ENCODE measurements at regions not wholly inside any gene's neighbourhood (a gene's known extent, or its start where the extent isn't known, plus 50 kb on each side); places are given as distances from the start of the nearest gene placed in this dataset.

GRCh38 chr10:75342397-75342796 is 59.2 kb downstream of the ZNF503 start:
- WGBS (ENCODE audit: insufficient coverage, insufficient replicate concordance, low lambda C conversion rate, missing lambda C conversion rate), result 23% methylated on average over 5 of the region's 5 CpGs
- no peak overlapping the region for H2AFZ ChIP-seq (ENCODE audit: control insufficient read depth, low read depth, low read length)
- no peaks in the 10 kb centered on the region; a peak in 1 of 4 replicates for H3K27me3 ChIP-seq (replicated peaks in 1 of 2; ENCODE audit: control insufficient read depth in 2 of 2, insufficient read depth in 2 of 2, low read length in 1 of 2)
- FAIRE-seq (no peak), ATAC-seq (no peak), DNase-seq (ENCODE audit: low read depth, low spot score) (no peak)
- H4K20me1 ChIP-seq (ENCODE audit: control insufficient read depth, insufficient read depth), result no peaks in the 10 kb centered on the region
- H3K4me3 ChIP-seq, result no peak overlapping the region
- ChIA-PET RAD21 (ENCODE audit: unreplicated experiment) (no interaction called here), POLR2A (no interaction called here), CTCF (no interaction called here), SMC1A (ENCODE audit: uncharacterized antibody, unreplicated experiment) (no interaction called here)
- in situ Hi-C loops (cut with MboI) (no loop called here), intact Hi-C loops (cut with micrococcal nuclease; ENCODE audit: unreplicated experiment) (no loop called here)
- no peaks in the 10 kb centered on the region for H3K36me3 ChIP-seq (ENCODE audit: control insufficient read depth in 2 of 2, insufficient read depth in 2 of 2, low read length in 1 of 2)
- no peak overlapping the region for H3K27ac ChIP-seq (ENCODE audit: control insufficient read depth, insufficient read depth)
- TF ChIP-seq ZNF274 (IDR thresholded peaks at IDR 0.05; ENCODE audit: insufficient read depth, insufficient read length) (no peak), TAF1 (IDR thresholded peaks at IDR 0.05; ENCODE audit: borderline replicate concordance, low read depth, low read length) (no peak), STAT3 (IDR thresholded peaks at IDR 0.05; ENCODE audit: low read depth, low read length) (no peak), FOXK2 (IDR thresholded peaks at IDR 0.05) (no peak), CHD1 (IDR thresholded peaks at IDR 0.05; ENCODE audit: low read depth, low read length) (no peak), ESRRA (IDR thresholded peaks at IDR 0.05; ENCODE audit: low read length) (no peak), HDGF (IDR thresholded peaks at IDR 0.05) (no peak), MTA3 (IDR thresholded peaks at IDR 0.05; ENCODE audit: borderline replicate concordance, low read length) (no peak), SIN3A (IDR thresholded peaks at IDR 0.05; ENCODE audit: low read depth, low read length) (no peak), TCF3 (IDR thresholded peaks at IDR 0.05; ENCODE audit: borderline replicate concordance, insufficient read depth, low read depth, low read length) (no peak), BMI1 (IDR thresholded peaks at IDR 0.05; ENCODE audit: borderline replicate concordance) (no peak), ASH2L (IDR thresholded peaks at IDR 0.05; ENCODE audit: borderline replicate concordance, low read depth) (no peak), SMAD5 (IDR thresholded peaks at IDR 0.05; ENCODE audit: low read depth) (no peak), EP300 (IDR thresholded peaks at IDR 0.05; ENCODE audit: borderline replicate concordance in 1 of 2, control insufficient read depth in 1 of 2, low read depth in 2 of 2, low read length in 2 of 2) (no peak), ZBTB33 (IDR thresholded peaks at IDR 0.05) (no peak), ATF7 (IDR thresholded peaks at IDR 0.05; ENCODE audit: low read depth) (no peak), IRF4 (IDR thresholded peaks at IDR 0.05; ENCODE audit: low read depth, low read length) (no peak), TCF7 (IDR thresholded peaks at IDR 0.05; ENCODE audit: borderline replicate concordance) (no peak), GABPA (IDR thresholded peaks at IDR 0.05; ENCODE audit: low read depth) (no peak)
- TF ChIP-seq, protein P1, sequence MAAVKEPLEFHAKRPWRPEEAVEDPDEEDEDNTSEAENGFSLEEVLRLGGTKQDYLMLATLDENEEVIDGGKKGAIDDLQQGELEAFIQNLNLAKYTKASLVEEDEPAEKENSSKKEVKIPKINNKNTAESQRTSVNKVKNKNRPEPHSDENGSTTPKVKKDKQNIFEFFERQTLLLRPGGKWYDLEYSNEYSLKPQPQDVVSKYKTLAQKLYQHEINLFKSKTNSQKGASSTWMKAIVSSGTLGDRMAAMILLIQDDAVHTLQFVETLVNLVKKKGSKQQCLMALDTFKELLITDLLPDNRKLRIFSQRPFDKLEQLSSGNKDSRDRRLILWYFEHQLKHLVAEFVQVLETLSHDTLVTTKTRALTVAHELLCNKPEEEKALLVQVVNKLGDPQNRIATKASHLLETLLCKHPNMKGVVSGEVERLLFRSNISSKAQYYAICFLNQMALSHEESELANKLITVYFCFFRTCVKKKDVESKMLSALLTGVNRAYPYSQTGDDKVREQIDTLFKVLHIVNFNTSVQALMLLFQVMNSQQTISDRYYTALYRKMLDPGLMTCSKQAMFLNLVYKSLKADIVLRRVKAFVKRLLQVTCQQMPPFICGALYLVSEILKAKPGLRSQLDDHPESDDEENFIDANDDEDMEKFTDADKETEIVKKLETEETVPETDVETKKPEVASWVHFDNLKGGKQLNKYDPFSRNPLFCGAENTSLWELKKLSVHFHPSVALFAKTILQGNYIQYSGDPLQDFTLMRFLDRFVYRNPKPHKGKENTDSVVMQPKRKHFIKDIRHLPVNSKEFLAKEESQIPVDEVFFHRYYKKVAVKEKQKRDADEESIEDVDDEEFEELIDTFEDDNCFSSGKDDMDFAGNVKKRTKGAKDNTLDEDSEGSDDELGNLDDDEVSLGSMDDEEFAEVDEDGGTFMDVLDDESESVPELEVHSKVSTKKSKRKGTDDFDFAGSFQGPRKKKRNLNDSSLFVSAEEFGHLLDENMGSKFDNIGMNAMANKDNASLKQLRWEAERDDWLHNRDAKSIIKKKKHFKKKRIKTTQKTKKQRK (IDR thresholded peaks at IDR 0.05; ENCODE audit: low read depth, low read length), result no peak
- no peaks in the 10 kb centered on the region for H3K79me2 ChIP-seq (ENCODE audit: control insufficient read depth, insufficient read depth, low read length)
- no peak overlapping the region for H3K9ac ChIP-seq (ENCODE audit: control insufficient read depth, insufficient read depth, low read length)
- H3K9me3 ChIP-seq (replicated peaks; ENCODE audit: control insufficient read depth, insufficient read depth, low read length), result no peaks in the 10 kb centered on the region; the same call in 2 of the 3 replicates
- H3K4me1 ChIP-seq (ENCODE audit: control insufficient read depth, insufficient read depth, low read length), result no peaks in the 10 kb centered on the region
- no peak overlapping the region for H3K4me2 ChIP-seq (ENCODE audit: control insufficient read depth, insufficient read depth)
- BruUV-seq (replicated peaks), result no TSS peak

Data from GM12878 (cell line).